ENCODE measurements at regions not wholly inside any gene's neighbourhood (a gene's known extent, or its start where the extent isn't known, plus 50 kb on each side); places are given as distances from the start of the nearest gene placed in this dataset.

DNA sequence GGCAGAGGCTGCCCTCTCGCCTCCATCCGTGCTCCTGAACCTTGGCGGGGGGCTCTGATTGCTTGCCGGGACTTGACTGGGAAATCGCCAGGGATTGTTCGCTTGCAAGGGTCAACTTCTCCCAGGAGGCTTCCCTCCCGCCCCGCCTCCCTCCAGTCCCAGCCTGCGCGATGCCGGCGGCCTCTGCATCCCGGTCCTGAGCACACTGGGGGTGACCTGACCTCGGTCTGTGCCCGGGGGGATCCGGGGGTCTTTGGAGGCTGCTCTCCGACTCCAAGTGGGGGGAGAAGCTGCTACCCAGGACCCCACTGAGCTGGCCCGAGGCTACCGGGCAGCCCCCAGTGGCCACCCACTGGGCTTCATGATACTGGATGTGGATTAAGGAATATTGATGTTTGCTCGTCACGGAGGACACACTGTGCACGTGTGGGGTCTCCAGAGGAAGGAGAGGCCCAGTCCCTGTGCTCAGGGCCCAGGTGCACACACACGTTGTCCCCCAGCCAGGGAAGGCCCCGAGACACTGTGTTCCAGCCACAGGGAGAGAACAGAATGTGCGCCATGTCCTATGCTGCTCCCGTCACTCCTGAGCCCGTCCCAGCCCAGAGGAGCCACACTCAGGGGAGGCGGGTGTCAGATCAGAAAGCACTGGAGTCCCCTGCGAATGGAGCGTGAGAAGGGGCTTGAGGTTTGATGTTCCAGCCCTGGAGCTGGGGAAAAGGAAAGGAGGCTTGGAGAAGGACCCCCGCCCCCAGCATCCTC lies 55.9 kb upstream of the NKX1-1 start:
- DNase-seq, result no peak

DNA sequence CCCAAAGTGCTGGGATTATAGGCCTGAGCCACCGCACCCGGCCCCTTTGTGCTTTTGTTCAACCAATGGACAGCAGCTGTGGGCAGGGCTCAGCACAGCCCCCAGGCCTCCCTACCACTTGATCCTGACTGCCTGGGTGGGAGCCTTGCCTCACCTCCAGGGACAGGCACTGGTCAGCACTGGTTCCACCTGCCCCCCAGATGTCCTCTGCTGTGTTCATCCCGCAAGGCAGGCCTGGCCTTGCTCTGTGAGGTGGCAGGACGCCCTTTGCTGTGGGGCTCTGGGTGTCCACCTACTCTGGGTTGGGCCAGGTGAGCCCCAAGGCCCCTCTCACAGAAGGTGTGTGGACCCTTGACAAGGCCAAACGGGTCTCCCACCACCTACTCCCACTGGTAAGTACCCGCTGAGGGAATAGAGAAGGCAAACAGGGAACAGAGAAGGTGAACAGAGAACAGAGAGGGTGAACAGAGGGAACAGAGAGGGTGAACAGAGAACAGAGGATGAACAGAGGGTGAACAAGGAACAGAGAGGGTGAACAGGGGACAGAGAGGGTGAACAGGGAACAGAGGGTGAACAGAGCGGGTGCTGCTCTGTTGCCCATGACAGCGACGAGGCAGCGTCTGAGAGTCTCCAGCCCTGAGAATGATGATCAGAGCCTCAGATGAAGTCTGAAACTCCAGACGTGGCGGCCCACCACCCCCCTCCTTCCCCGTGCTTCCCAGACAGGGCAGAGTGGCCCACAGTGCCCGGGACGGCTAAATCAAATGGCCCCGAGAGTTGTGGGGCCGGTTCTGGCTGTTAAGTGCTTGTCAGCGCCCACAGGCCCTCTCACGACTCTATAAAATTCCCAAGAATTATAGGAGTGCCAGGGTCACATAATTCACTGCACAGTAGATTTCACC lies 55.0 kb upstream of the NKX1-1 start:
- DNase-seq, result no peak

DNA sequence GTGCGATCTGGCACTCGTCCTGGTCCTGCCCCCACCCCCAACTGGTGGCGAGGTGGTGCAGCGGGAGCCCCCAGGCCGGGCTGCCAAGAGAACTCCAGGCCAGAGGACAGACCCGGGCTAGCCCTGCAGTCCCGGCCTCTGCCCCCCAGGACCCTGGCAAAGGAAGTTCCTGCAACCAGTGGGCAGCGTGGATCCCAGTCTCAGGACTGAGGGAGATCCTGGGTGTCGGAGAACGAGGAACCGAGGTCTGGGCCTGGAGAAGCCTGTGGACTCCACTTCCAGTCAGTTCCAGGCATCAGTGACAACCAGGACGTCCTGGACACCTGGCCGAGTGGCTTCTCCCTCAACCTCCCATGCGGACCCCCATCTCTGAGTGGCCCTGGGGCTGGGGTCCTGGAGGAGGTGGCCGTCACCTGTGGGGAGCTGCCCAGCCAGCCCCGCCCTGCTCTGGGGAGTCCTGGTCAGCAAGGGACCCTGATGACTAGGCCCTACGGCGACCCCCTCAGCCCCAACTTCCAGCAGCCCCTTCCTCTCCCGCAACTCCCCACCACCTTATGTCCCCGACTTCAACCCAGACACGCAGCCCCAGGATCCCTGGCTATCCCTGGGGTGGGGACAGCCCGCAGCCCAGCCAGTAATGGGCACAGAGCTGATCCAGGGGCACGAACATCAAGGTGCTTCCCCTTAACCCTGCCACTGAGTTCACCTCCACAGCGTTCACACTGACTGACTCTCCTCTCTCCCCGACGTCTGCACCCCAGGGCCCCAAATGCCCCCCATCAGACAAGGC lies 53.7 kb upstream of the NKX1-1 start:
- no peak for DNase-seq

- no peak for DNase-seq
Measured at GRCh38 chr4:1459081-1459721, 53.0 kb upstream of the NKX1-1 start.

DNA sequence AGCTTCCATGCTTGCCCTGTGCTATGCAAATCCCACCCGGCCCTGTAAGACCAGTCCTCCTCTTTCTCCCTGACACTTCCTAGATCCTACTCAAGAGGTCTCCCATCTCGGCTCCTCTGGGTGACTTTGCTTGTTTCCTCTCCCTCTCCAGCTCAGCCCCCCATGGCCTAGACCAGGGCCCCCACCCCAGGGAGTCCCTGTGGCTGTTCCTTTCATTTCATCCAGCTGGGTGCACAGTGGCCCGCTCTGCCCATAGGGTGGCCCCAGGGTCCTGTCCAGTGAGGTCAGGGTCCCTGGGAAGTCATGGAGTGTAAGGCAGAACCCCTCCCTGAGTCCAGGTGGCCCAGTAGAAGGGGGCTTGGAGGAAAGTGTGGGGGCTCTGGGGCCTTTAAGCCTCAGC lies 52.3 kb upstream of the NKX1-1 start:
- DNase-seq, result no peak

All from NCI-H2029 (cell line).